Hematopoietic multipotent progenitor cell treated with erythropoietin and hydrocortisone succinate and interleukin-3 and kit ligand, for 4 days (in vitro differentiated cells): ENCODE measurements at regions not wholly inside any gene's neighbourhood (a gene's known extent, or its start where the extent isn't known, plus 50 kb on each side); places are given as distances from the start of the nearest gene placed in this dataset.
"Not testable (repeated sequence)": the region's sequence is repeated elsewhere in the genome, so short reads cannot be mapped to it uniquely, and the experiment has no call there.

Experiments
- DNase-seq: peaks from one replicate; pipeline ENCODE4 v3.0.0-alpha.2; 2015

DNA sequence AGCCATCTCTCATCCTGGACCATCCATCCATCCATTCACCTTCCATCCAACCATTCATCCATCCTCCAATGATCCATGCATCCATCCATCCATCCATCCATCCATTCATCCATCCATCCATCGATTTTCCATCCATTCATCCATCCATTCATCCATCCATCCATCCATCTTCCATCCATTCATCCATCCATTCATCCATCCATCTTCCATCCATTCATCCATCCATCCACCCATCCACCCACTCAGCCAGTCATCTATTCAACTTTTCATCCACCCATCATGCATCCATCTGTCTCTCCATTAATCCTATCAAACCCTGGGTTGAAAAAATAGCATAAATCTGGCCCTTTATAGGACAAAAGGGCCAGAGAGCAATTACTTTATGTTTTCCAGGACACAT lies 158.3 kb upstream of the WSCD1 start:
- DNase-seq, result no peak

DNA sequence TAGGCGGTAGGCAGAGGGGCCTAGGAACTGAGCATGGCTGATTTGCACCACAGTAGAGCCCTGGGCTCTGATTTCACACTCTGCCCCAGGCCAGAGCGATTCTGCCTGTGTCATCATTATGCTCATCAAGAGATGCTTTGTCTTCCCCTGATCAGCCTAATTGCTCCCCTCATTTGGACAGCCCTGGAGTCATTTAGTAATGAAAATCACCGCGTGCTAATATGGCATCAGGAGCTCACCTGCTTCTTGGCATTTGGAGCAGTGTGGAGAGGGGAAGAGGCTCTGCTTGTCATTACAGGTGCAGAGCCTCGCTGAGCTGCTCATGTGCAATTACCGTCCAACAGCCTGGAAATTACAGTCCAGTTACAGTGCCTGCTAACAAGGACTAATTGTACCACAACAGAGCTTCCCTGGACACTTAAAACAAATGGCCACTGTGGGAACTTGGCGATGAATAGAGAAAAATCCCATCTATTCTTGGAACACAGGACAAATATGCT lies 157.1 kb upstream of the WSCD1 start:
- no peak for DNase-seq

DNA sequence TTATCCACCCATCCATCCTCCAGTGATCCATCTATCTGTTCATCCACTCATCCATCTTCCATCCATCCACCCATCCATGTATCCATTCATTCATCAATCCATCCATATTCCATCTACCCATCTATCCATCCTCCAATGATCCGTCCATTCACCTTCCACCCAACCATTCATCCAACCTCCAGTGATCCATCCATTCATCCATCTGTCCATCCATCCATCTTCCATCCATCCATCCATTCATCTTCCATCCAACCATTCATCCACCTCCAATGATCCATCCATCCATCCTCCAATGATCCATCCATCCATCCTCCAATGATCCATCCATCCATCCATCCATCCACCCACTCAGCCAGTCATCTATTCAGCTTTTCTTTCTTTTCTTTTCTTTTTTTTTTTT lies 156.5 kb upstream of the WSCD1 start:
- DNase-seq, result no peak

DNA sequence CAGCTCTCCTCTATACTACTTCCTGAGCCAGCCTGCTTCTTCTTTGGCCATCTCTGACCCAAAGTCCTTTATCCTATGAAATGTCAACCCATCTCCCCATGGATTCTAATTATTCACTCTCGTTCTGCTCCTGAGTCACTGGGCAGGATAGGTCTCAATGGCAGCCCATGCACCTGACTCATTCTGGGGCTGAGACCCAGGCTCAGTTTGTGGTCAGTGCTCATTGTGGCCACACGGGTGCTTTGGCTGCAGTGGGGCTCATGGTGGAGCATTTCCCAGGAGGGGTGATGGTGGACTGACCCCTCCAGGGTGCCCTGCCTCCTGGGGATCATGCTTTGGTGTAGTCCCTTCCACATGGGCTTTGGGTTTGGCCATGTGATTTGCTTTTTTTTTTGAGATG lies 154.8 kb upstream of the WSCD1 start:
- no peak for DNase-seq

DNA sequence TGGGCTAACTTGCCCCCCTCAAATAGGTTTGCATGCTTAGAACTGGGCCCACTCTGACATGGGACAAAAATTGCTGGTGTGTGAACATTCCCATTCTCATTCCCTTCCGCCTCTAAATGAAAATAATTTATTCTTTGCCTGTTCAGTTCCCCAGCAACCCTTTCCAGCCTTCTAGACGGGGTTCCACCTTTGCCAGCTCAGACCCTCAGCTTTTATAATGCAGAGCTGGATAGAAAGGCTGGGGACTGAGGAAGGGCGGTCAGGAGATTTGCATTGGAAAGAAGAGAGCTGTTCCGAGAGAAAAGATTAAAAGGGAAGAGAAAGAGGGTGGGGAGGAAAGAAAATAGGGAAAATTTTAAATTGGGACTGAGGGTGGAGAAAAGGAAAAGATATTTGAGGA lies 151.1 kb upstream of the WSCD1 start:
- DNase-seq, result no peak

DNA sequence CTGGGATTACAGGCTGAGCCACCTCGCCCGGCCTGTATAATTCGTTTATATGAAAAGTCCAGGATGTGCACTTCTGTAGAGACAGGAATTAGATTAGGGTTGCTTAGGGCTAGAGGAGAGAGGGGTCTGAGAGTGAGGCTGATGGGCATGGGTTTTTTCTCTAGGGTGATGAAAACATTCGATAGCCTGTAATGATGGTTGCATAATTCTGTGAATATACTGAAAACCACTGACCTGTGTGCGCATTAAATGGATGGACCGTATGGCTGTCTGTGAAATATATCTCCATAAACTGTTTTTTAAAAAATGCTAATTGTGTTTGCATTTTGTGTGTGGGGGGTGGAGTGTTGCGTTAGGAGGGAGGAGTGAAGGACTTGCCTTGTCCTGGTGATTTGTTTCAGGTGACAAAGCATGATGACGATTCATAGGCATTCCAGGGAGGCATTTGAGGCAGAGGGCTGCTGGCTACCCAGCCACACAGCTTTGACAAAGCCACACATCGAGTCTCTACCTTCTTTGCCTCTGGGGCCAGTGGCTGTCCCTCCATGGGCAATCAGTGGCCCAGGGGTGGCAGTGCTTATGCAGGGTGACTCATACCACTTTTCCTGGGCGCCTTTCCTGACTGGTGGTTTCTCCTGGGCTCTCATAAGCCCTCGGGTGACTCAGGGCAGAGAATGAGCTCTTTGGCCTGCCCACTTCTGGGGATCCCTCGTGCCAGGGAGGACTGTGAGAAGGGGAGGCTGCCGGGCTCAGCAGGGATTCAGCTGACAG lies 148.5 kb upstream of the WSCD1 start:
- DNase-seq, result no peak

DNA sequence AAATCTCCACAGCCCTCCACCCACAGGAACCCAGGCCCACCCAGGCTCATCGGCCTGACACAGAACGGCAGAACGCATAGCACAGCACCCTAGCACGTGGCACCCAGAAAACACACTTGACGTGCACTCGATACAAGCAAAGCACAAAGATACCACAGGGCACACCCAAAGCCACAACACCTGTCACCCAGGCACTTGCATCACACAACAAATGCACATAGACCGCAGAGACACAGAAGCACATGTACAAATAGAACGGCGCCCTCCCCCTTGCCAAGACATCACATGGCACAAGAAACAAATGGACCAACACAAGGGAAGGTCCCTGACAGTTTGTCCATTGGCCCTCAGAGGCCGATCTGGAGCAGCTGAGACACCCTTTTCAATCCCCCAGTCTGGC lies 147.7 kb upstream of the WSCD1 start:
- no peak for DNase-seq

DNA sequence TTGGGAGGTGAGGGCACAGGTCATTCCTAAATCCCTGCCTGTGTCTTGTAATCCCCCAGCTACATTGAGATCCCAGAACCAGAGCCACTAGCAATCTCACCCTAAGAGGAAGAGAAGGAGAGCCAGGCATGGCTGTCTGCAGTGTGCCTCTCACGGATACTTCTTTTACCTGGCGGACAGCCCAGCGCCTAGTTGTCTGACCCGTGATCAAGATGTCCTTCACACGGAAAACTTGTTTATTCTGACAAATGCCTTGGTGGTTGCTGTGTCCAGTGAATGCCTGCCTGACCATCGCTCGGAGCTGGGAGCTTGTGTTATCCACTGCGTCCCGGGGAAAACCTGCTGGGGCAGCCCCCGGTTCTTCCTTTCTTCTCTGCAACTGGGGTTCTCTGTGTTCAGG lies 140.5 kb upstream of the WSCD1 start:
- DNase-seq, result no peak

DNA sequence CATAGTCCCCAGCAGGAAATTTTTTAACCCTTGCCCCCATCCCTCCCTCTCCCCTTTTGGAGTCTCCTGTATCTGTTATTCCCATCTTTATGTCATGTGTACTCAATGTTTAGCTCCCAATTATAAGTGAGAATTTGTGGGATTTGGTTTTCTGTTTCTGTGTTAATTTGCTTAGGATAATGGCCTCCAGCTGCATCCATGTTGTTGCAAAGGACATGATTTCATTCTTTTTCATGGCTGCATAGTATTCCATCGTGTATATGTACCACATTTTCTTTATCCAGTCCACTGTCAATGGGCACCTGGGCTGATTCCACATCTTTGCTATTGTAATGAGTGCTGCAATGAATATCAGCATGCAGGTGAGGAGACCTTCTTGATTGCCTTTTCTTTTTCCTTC lies 139.6 kb upstream of the WSCD1 start:
- DNase-seq, result not testable (repeated sequence)

DNA sequence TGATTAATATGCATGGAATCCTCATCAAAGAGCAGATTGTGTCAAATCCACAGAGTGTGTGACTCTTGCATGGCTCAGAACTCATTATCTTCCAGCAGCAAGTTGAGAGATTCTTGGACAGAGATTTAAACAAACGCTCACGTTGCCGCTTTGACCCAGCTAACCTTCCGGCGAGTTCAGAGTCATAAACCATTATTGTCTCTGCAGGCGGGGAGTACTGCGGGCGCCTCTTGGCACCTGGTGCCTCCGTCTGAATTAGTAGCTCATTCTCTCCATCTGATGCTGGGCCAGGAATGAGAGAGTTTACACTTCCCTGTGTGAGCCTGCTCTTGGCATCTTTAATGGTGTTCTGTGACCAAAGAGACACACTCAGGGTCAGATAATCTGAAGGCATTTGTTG lies 138.6 kb upstream of the WSCD1 start:
- DNase-seq, result no peak

DNA sequence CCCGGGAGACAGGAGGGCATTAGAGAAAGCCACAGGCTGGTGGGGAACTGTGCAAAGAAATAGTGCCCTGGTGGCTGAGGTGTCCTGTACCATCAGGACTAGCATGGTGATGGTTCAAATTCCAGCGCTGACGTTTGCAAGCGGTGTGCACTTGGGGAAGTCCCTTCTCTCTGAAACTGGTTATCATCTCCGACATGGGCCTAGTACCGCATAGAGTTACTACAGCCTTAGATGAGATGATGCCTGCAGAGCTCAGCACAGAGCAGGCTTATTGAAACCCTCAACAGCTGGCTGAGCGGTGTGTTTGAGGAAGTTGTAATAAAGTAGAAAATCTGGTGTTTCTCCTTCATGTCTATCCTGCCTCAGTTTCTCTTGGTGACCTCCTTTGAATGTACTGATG lies 136.7 kb upstream of the WSCD1 start:
- DNase-seq, result no peak

DNA sequence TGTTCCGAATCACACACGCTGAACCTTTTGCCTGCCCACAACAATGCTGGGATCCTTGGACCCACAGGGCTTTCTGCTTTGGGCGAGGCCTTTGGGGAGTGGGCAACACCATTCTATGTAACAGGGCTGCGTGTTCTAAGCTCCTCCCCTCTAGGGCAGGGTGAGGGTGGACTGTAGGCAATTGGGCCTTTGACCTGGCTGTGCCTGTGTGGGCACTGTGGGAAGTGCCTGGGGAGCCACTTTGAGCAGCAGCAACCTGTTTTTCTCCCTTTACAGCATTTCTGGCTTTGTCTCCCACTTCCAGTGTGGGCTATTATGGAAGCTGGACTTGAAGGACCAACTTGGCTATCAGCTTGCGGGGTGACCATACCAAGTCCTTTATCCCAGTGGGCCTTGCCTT lies 128.9 kb upstream of the WSCD1 start:
- no peak for DNase-seq

DNA sequence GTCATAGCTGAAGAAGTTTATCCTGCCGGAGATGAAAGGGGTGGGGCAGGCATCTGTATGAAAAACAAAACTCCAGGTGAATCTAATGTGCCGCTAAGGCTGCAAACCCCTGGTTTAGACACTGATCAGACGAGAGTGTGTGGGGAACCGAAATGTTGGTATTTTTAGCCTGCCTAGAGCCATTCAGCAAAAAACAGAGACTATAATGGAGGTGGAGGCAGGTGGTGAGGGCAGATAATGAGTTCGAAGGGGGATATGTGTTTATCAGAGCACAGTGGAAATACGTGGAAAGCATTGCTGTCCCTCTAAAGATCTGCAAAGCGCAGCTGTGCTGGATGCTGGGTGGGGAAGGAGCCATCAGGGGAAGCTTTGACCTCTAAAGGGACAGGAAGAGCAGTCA lies 127.5 kb upstream of the WSCD1 start:
- peak; percentile 49 for DNase-seq

DNA sequence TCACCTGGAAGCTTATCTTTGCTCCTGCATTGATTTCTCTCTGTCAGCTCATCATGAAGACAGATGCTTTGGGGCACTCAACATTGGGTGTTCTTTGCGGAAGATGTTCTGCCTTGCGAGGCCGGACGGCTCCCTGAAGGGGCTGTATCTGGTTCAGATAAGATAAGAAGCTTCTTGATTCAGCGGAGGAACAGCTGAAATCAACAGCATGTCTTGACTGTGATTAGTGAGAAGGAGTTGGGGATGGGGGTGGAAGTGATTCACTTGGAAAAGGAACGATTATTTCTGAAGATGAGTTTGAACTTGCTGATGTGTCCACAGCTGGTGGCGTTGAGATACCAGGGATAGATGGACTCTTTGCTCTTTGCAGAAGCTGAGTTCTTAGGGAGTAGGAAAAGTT lies 126.9 kb upstream of the WSCD1 start:
- peak; percentile 4 for DNase-seq

DNA sequence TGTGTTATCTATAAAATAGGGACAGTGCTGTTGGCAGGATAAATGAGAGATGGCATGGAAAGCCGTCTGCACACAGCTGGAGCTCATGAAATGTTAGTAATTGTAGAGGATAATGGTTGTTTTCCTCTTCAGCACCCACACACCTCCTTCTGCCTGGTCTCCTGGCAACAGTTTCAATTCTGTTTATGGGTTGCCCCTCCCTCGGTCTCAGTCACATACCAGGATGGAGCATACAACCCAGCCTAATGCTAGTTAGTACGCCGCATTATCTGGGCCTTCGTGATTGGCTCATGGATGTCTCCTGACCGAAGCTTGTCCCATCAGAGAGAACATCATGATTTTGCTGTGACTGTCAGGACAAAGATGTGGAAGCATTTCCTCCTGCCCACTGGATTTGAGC lies 126.2 kb upstream of the WSCD1 start:
- no peak for DNase-seq

DNA sequence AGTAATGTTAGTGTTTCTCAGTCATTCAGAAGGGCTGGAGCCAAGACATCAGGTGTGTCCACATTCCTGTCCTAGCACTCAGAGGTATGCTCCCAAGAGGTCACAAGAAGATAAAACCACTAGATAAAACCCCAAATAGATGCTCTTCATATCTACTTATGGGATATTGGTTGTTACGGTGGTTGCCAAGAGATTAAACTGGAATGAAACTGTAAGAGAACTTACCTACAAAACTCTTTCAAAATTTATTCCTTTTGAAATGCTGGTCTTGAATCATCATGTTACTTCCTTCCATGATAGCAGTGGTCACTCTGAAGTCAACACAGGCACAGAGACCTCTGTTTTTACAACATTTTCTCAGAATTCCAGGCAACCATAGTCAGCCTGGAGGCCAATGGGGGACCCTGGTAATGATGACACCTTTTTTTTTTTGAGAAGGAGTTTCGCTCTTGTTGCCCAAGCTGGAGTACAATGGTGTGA lies 122.4 kb upstream of the WSCD1 start:
- no peak for DNase-seq

DNA sequence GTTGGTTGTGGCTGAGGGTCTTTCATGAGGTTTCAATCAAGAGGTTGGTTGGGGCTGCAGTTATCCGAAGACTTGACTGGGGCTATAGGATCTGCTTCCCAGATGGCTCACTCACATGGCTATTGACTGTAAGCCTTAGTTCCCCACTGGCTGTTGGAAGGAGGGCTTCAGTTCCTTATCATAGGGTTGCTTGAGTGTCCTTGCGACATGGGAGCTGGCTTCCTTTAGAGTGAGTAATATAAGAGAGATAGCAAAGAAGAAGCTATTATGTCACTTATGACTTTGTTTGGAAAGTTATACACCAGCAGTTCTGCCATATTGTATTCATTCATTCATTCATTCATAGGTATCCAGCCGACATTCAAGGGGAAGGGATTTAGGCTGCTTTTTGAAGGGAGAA lies 121.4 kb upstream of the WSCD1 start:
- no peak for DNase-seq

DNA sequence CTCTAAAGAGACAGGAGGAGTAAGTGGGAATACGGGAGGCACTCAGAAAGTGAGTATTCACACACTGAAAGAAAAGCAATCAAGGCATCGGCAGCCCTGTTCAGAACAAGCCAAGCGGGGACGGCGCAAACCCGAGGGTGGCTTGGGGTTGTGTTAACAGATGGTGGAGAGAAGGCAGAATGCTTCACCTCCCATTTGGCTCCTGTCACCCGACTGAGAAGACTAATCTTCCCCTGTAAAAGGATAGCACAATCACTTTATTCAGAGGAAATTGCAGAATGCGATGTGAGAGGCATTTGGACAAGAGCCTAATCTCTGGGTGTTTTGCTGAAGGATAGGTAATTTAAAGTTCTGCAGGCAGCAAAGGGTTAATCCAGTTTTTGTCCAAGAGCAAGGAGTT lies 119.3 kb upstream of the WSCD1 start:
- no peak for DNase-seq

DNA sequence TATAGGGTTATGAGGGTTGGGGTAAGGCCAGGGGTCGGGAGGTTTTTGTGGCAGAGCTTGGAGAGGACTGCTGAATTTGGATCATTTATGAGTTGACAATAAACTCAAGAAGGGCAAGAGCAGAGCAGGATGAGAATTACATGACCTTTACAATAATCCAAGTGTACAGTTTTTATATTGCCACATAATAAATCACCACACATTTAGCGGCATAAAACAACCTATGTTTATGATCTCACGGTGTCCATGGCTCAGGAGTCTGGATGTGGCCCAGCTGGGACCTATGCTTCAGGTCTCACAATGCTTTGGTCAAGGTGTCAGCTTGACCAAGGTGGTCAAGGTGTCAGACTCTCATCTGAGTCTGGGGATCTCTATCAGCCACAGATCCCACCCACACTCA lies 118.3 kb upstream of the WSCD1 start:
- no peak for DNase-seq

DNA sequence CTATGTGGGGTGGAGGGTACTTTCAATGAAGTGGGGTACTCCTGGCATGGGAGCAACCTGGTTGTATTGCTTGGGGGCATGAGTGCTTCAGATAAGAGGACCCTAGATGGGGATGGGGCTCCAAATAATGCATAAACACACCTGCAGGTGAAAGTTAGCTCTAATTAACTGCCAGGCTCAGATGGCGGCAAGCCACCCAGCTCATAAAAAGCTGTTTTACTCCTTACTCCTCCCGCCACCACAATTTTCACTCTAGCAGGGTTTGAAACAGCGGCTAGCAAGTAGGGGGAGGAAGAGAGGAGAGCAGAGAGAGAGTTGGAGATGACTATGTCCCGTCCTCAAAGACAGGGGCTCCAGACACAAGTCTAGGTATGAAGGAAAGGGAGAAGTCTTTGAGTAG lies 117.7 kb upstream of the WSCD1 start:
- no peak for DNase-seq

DNA sequence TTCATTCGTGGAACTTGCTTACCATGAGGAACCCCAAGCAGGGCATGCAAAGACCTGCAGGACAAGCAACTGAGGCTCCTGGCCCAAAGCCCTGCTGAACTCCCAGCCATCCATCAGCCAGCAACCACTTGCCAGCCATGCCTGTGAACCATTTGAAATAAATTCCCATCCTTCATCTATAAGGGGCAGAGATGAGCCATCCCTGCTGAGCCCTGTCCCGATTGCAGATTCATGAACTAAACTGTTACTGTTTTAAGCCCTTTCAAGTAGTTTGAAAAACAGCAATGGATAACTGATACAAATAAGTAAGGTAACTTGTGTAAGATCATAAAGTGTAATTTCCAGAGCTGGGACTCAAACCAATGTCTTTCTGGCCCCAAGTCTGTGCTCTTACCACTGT lies 114.4 kb upstream of the WSCD1 start:
- no peak for DNase-seq

DNA sequence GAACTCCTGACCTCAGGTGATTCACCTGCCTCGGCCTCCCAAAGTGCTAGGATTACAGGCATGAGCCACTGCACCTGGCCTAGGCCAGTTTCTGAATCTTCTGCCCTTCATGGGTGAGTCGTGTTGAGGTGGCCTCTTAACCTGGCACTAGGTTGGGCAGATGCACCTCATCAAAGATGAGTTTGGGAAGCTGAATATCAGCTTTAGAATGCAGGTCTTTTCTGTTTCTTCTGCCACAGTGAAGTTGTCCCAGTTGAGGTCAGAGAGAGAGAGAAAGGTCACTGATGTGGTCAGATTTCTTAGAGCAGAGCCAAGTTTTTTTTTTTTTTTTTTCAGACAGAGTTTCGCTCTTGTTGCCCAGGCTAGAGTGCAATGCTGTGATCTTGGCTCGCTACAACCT lies 111.3 kb upstream of the WSCD1 start:
- DNase-seq, result no peak

DNA sequence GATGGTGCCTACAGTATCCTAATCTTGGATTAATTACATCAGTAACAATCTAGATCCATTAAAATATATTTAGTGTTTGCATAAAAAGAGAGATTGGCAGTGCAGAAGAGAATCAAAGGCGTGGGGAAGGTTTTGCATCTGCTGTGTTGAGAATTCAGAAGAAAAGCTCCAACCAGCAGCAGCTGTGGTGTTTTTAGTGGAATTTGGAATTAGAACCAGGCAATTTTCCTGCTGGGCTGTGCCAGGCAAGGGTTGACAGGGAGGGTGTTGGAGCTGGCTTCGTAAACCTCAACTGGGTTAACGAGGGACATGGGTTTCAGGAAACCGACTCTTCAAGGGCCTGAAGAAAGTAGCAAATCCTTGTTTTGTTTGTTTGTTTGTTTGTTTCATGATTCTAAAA lies 107.8 kb upstream of the WSCD1 start:
- DNase-seq, result no peak

DNA sequence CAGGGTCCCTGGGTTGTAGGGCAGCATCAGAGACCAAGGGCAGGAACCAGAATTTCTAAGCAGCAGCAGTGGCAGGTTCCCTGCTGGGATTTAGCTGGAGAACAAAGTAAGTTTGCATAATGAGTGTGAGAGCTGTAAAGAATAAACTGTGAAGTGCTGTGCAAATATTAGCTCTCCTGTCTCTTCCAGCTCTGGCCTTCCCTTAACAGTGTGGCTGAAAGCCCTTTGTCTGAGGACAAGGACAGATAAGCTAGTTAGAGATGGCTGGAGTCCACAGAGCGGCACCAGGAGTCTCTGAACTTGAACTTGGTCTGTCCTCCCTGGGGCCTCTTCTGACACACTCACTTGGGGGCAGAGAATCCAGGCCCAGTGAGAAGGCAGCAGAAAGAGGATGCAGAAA lies 98.2 kb upstream of the WSCD1 start:
- no peak for DNase-seq

DNA sequence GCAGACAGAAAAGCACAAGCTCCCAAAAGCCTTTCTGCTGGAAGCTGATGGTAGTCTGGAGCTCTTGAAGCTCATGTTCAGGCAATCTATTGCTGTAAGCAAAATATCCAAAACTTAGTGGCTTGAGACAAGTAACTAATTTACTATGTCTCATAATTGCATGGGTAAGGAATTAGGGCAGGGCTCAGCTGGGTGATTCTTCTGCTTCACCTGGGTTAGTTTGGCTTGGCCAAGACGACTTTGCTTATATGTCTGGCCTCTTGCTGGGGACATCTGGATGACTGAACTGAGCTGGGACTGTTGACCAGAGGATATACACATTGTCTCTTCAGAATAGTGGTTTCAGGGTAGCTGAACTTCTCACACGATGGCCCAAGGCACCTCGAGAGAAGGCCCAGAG lies 96.8 kb upstream of the WSCD1 start:
- DNase-seq, result no peak
